NK-92 (cell line): ENCODE measurements at regions not wholly inside any gene's neighbourhood (a gene's known extent, or its start where the extent isn't known, plus 50 kb on each side); places are given as distances from the start of the nearest gene placed in this dataset.

Experiments used
- DNase-seq: peaks from one replicate; lab custom pipeline; 2025; ENCODE audit not compliant: unreplicated experiment; lab: John Stamatoyannopoulos, UW

- no peak for DNase-seq
Observed at GRCh38 chrX:45788315-45788714, 587.6 kb upstream of the DIPK2B start.

GRCh38 chrX:45784590-45784989 lies 583.9 kb upstream of the DIPK2B start:
- no peak for DNase-seq

GRCh38 chrX:45783002-45783401 lies 582.3 kb upstream of the DIPK2B start:
- no peak for DNase-seq

GRCh38 chrX:45781901-45782553 lies 581.4 kb upstream of the DIPK2B start:
- DNase-seq = no peak

- DNase-seq = no peak
Observed at GRCh38 chrX:45778616-45779015, 577.9 kb upstream of the DIPK2B start.

GRCh38 chrX:45777366-45777765 lies 576.7 kb upstream of the DIPK2B start:
- DNase-seq = no peak

- no peak for DNase-seq
Observed at GRCh38 chrX:45775468-45775867, 574.8 kb upstream of the DIPK2B start.

- no peak for DNase-seq
Observed at GRCh38 chrX:45774961-45775360, 574.3 kb upstream of the DIPK2B start.

GRCh38 chrX:45773572-45773971 lies 572.9 kb upstream of the DIPK2B start:
- no peak for DNase-seq

GRCh38 chrX:45771560-45772340 lies 571.1 kb upstream of the DIPK2B start:
- no peak for DNase-seq

- no peak for DNase-seq
Observed at GRCh38 chrX:45771114-45771513, 570.4 kb upstream of the DIPK2B start.

GRCh38 chrX:45769761-45770582 lies 569.3 kb upstream of the DIPK2B start:
- DNase-seq = no peak

- no peak for DNase-seq
Observed at GRCh38 chrX:45768666-45769236, 568.1 kb upstream of the DIPK2B start.

GRCh38 chrX:45766981-45767501 lies 566.4 kb upstream of the DIPK2B start:
- DNase-seq = no peak

- DNase-seq = no peak
Observed at GRCh38 chrX:45765767-45766166, 565.1 kb upstream of the DIPK2B start.

- DNase-seq = no peak
Observed at GRCh38 chrX:45765281-45765680, 564.6 kb upstream of the DIPK2B start.

GRCh38 chrX:45762699-45763647 lies 562.3 kb upstream of the DIPK2B start:
- no peak for DNase-seq

GRCh38 chrX:45761920-45762319 lies 561.2 kb upstream of the DIPK2B start:
- DNase-seq = no peak

- DNase-seq = no peak
Observed at GRCh38 chrX:45760187-45760742, 559.6 kb upstream of the DIPK2B start.
